H9 (cell line): ENCODE measurements at regions not wholly inside any gene's neighbourhood (a gene's known extent, or its start where the extent isn't known, plus 50 kb on each side); places are given as distances from the start of the nearest gene placed in this dataset.

Experiments used
- DNase-seq: peaks from one replicate; pipeline ENCODE4 v3.0.0-alpha.2; 2017
- H2AFZ ChIP-seq: one replicate; pipeline ENCODE4 v1.6.1; 2013; ENCODE audit warnings: mild to moderate bottlenecking, low read length, control low read depth, moderate library complexity
- H2AK5ac ChIP-seq: 2 replicates; pipeline ENCODE4 v1.6.1; 2013; ENCODE audit warnings: low read length, control low read depth, mixed read lengths; ENCODE audit not compliant: insufficient read length
- H2BK120ac ChIP-seq: one replicate; pipeline ENCODE4 v1.6.1; 2013; ENCODE audit warnings: low read depth, mild to moderate bottlenecking, low read length, control low read depth, inconsistent platforms; ENCODE audit not compliant: poor library complexity, severe bottlenecking
- H2BK12ac ChIP-seq: 2 replicates; pipeline ENCODE4 v1.6.1; 2013; ENCODE audit warnings: low read length, control low read depth, mixed read lengths, low read depth; ENCODE audit not compliant: insufficient read length
- H2BK15ac ChIP-seq: 2 replicates; pipeline ENCODE4 v1.6.1; 2013; ENCODE audit warnings: low read depth, low read length, control low read depth
- H2BK20ac ChIP-seq: one replicate; pipeline ENCODE4 v1.6.1; 2013; ENCODE audit warnings: low read depth, mild to moderate bottlenecking, low read length, control low read depth, inconsistent platforms; ENCODE audit not compliant: poor library complexity, severe bottlenecking
- H2BK5ac ChIP-seq: 2 replicates; pipeline ENCODE4 v1.6.1; 2013; ENCODE audit warnings: low read length, control low read depth, mixed read lengths; ENCODE audit not compliant: insufficient read length
- H3K14ac ChIP-seq: 2 replicates; pipeline ENCODE4 v1.6.1; 2013; ENCODE audit warnings: low read length, control low read depth; ENCODE audit not compliant: insufficient read depth
- H3K18ac ChIP-seq: 2 replicates; pipeline ENCODE4 v1.6.1; 2013; ENCODE audit warnings: low read depth, mild to moderate bottlenecking, mixed read lengths, low read length, control low read depth; ENCODE audit not compliant: insufficient read length
- H3K23ac ChIP-seq: 2 replicates; pipeline ENCODE4 v1.6.1; 2013; ENCODE audit warnings: low read length, control low read depth, mixed read lengths, low read depth; ENCODE audit not compliant: insufficient read length
- H3K23me2 ChIP-seq: 2 replicates; pipeline ENCODE4 v1.6.1; 2013; ENCODE audit warnings: low read depth, mild to moderate bottlenecking, mixed read lengths, low read length, control low read depth; ENCODE audit not compliant: insufficient read length, poor library complexity, severe bottlenecking
- H3K27ac ChIP-seq: 2 replicates; pipeline ENCODE4 v1.5.1; 2013; ENCODE audit warnings: low read length, control low read depth, mixed read lengths, low read depth; ENCODE audit not compliant: insufficient read length
- H3K27me3 ChIP-seq: 2 replicates; pipeline ENCODE4 v1.6.1; 2013; ENCODE audit warnings: low read length, control low read depth, inconsistent platforms; ENCODE audit not compliant: insufficient read depth
- H3K4ac ChIP-seq: 2 replicates; pipeline ENCODE4 v1.6.1; 2013; ENCODE audit warnings: low read depth, mild to moderate bottlenecking, control low read depth, inconsistent platforms, low read length, moderate library complexity
- H3K4me1 ChIP-seq: 2 replicates; pipeline ENCODE4 v1.6.1; 2013; ENCODE audit warnings: low read length, control low read depth, inconsistent platforms; ENCODE audit not compliant: insufficient read depth
- H3K4me2 ChIP-seq: 2 replicates; pipeline ENCODE4 v1.6.1; 2013; ENCODE audit warnings: low read length, control low read depth, mixed read lengths; ENCODE audit not compliant: insufficient read length, insufficient read depth
- H3K56ac ChIP-seq: 2 replicates; pipeline ENCODE4 v1.6.1; 2013; ENCODE audit warnings: low read depth, mild to moderate bottlenecking, mixed read lengths, low read length, control low read depth; ENCODE audit not compliant: insufficient read length
- H3K79me1 ChIP-seq: 2 replicates; pipeline ENCODE4 v1.6.1; 2013; ENCODE audit warnings: low read depth, mild to moderate bottlenecking, moderate library complexity, low read length, control low read depth, inconsistent platforms; ENCODE audit not compliant: insufficient read depth, poor library complexity, severe bottlenecking
- H3K79me2 ChIP-seq: 2 replicates; pipeline ENCODE4 v1.6.1; 2013; ENCODE audit warnings: low read length, control low read depth, inconsistent platforms; ENCODE audit not compliant: insufficient read depth
- H3K9ac ChIP-seq: 2 replicates; pipeline ENCODE4 v1.6.1; 2013; ENCODE audit warnings: low read length, control low read depth, mixed read lengths; ENCODE audit not compliant: insufficient read length; ENCODE audit errors: extremely low read depth
- H3K9me3 ChIP-seq: one replicate; pipeline ENCODE4 v1.6.1; 2013; ENCODE audit warnings: low read depth, low read length, inconsistent platforms; ENCODE audit not compliant: control insufficient read depth
- H3T11ph ChIP-seq: one replicate; pipeline ENCODE4 v1.6.1; 2013; ENCODE audit warnings: mild to moderate bottlenecking, low read length, control low read depth, inconsistent platforms
- H4K20me1 ChIP-seq: one replicate; pipeline ENCODE4 v1.6.1; 2013; ENCODE audit not compliant: control insufficient read depth, insufficient read length, insufficient read depth
- H4K5ac ChIP-seq: 2 replicates; pipeline ENCODE4 v1.6.1; 2013; ENCODE audit warnings: low read depth, mild to moderate bottlenecking, mixed read lengths, low read length, control low read depth; ENCODE audit not compliant: insufficient read length
- H4K8ac ChIP-seq: replicated peaks from 2 replicates; pipeline ENCODE4 v1.6.1; 2013; ENCODE audit warnings: low read length, control low read depth, mixed read lengths, low read depth; ENCODE audit not compliant: insufficient read length
- H4K91ac ChIP-seq: 2 replicates; pipeline ENCODE4 v1.6.1; 2013; ENCODE audit warnings: low read depth, mild to moderate bottlenecking, moderate library complexity, mixed read lengths, low read length, control low read depth; ENCODE audit not compliant: insufficient read length
- H3K27ac Mint-ChIP-seq, 3 experiments: 2 replicates in 2 of 3; 3 replicates in 1 of 3; pipeline ENCODE4 v1.8.0; 2020 to 2021; ENCODE audit warnings: mixed read lengths in 3 of 3, mild to moderate bottlenecking in 1 of 3, moderate library complexity in 1 of 3
- H3K27me3 Mint-ChIP-seq: 2 replicates; pipeline ENCODE4 v1.8.0; 2021; ENCODE audit warnings: low read depth, mild to moderate bottlenecking, moderate library complexity, mixed read lengths
- H3K36me3 Mint-ChIP-seq, 3 experiments: 2 replicates in 2 of 3; 3 replicates in 1 of 3; pipeline ENCODE4 v1.8.0; 2020 to 2021; ENCODE audit warnings: low read depth in 3 of 3, mixed read lengths in 3 of 3; ENCODE audit not compliant: insufficient read depth in 1 of 3
- H3K4me1 Mint-ChIP-seq, 2 experiments: 2 replicates each; pipeline ENCODE4 v1.8.0; 2020; ENCODE audit warnings: mixed read lengths in 2 of 2
- H3K4me3 Mint-ChIP-seq, 2 experiments: 2 replicates in 1 of 2; 3 replicates in 1 of 2; pipeline ENCODE4 v1.8.0; 2020 to 2021; ENCODE audit warnings: mild to moderate bottlenecking in 2 of 2, mixed read lengths in 2 of 2, moderate library complexity in 1 of 2
- H3K9me3 Mint-ChIP-seq, 2 experiments: 2 replicates in 1 of 2; 3 replicates in 1 of 2; pipeline ENCODE4 v1.8.0; 2020; ENCODE audit warnings: mild to moderate bottlenecking in 2 of 2, mixed read lengths in 2 of 2, moderate library complexity in 1 of 2
- CTCF ChIP-seq: fragments of 200-600 bp; sonication (generic); conservative IDR thresholded peaks from 3 replicates; pipeline ENCODE4 v1.8.0; 2021; ENCODE audit warnings: antibody characterized with exemption, mild to moderate bottlenecking
- WGBS: extraction: QIAGEN DNeasy Blood & Tissue Kit; methylation state at CpG from one replicate; pipeline ENCODE4 v1.1.7; 2013; ENCODE audit warnings: missing lambda C conversion rate, low lambda C conversion rate, mixed read lengths; ENCODE audit not compliant: insufficient read length; ENCODE audit errors: extremely low coverage; 5-methylcytosine and 5-hydroxymethylcytosine counted together

- no peak for TF ChIP-seq CTCF
- H3K18ac ChIP-seq, result no peak overlapping the region
- DNase-seq, result no peak
- no peak overlapping the region for H4K5ac ChIP-seq
- H4K20me1 ChIP-seq, result no peaks in the 10 kb centered on the region
- no peak overlapping the region for H3K4me2 ChIP-seq
- H3K27ac ChIP-seq, result no peak overlapping the region
- no peaks in the 10 kb centered on the region for H3K27me3 ChIP-seq
- no peak overlapping the region for H2BK12ac ChIP-seq
- no peak overlapping the region for H2AK5ac ChIP-seq
- no peak overlapping the region for H2BK5ac ChIP-seq
- H3K9me3 ChIP-seq, result no peaks in the 10 kb centered on the region
- no peak overlapping the region for H2BK15ac ChIP-seq
- no peak overlapping the region for H3K4ac ChIP-seq
- no peak overlapping the region for H2AFZ ChIP-seq
- no peak overlapping the region for H4K91ac ChIP-seq
- Mint-ChIP-seq H3K27me3 (peaks cover 21% of the 10 kb centered on the region), H3K4me1 (peaks cover 12 to 15% of the 10 kb centered on the region in 2 experiments), H3K9me3 (no peaks in the 10 kb centered on the region), H3K27ac (no peak overlapping the region), H3K4me3 (no peak overlapping the region), H3K36me3 (no peaks in the 10 kb centered on the region)
- H3K79me1 ChIP-seq, result no peaks in the 10 kb centered on the region
- no peak overlapping the region for H4K8ac ChIP-seq
- H2BK120ac ChIP-seq, result no peak overlapping the region
- no peak overlapping the region for H3K14ac ChIP-seq
- H3K79me2 ChIP-seq, result no peaks in the 10 kb centered on the region
- H2BK20ac ChIP-seq, result no peak overlapping the region
- no peaks in the 10 kb centered on the region for H3K4me1 ChIP-seq
- no CpG with 5 or more reads among the region's 8 CpGs for WGBS
- no peaks in the 10 kb centered on the region for H3K23me2 ChIP-seq
- H3K23ac ChIP-seq, result no peak overlapping the region
- no peak overlapping the region for H3K9ac ChIP-seq
- H3K56ac ChIP-seq, result no peak overlapping the region
- H3T11ph ChIP-seq, result no peak overlapping the region
Measured at GRCh38 chr6:165831812-165832510, 168.9 kb upstream of the PDE10A start.
